ENCODE measurements at regions not wholly inside any gene's neighbourhood (a gene's known extent, or its start where the extent isn't known, plus 50 kb on each side); places are given as distances from the start of the nearest gene placed in this dataset.
"Not testable (repeated sequence)": the region's sequence is repeated elsewhere in the genome, so short reads cannot be mapped to it uniquely, and the experiment has no call there.

- no peak for DNase-seq (ENCODE audit: low spot score)
- in situ Hi-C loops (cut with MboI; ENCODE audit: low pct_unique_long_range_greater_than_20kb, low sequenced_read_pairs, unreplicated experiment), result no loop called here
- TF ChIP-seq CTCF (IDR thresholded peaks at IDR 0.05; ENCODE audit: extremely low read depth, insufficient read depth, missing control alignments), result no peak
These were observed 357.6 kb upstream of the CDH10 start for GRCh38 chr5:25002371-25002770.

- no peak for DNase-seq (ENCODE audit: low spot score)
- no peak for TF ChIP-seq CTCF (IDR thresholded peaks at IDR 0.05; ENCODE audit: extremely low read depth, insufficient read depth, missing control alignments)
- in situ Hi-C loops (cut with MboI; ENCODE audit: low pct_unique_long_range_greater_than_20kb, low sequenced_read_pairs, unreplicated experiment), result no loop called here
These were observed 355.0 kb upstream of the CDH10 start for GRCh38 chr5:24999732-25000131.

- no peak for TF ChIP-seq CTCF (IDR thresholded peaks at IDR 0.05; ENCODE audit: extremely low read depth, insufficient read depth, missing control alignments)
- in situ Hi-C loops (cut with MboI; ENCODE audit: low pct_unique_long_range_greater_than_20kb, low sequenced_read_pairs, unreplicated experiment), result no loop called here
- DNase-seq (ENCODE audit: low spot score), result no peak
These were observed 353.9 kb upstream of the CDH10 start for GRCh38 chr5:24998641-24999040.

GRCh38 chr5:24986326-24986725 is 341.5 kb upstream of the CDH10 start:
- TF ChIP-seq CTCF (IDR thresholded peaks at IDR 0.05; ENCODE audit: extremely low read depth, insufficient read depth, missing control alignments), result no peak
- no peak for DNase-seq (ENCODE audit: low spot score)
- in situ Hi-C loops (cut with MboI; ENCODE audit: low pct_unique_long_range_greater_than_20kb, low sequenced_read_pairs, unreplicated experiment), result no loop called here

- in situ Hi-C loops (cut with MboI; ENCODE audit: low pct_unique_long_range_greater_than_20kb, low sequenced_read_pairs, unreplicated experiment), result not testable (repeated sequence)
These were observed 333.8 kb upstream of the CDH10 start for GRCh38 chr5:24978552-24978951.

GRCh38 chr5:24963611-24964010 is 318.8 kb upstream of the CDH10 start:
- in situ Hi-C loops (cut with MboI; ENCODE audit: low pct_unique_long_range_greater_than_20kb, low sequenced_read_pairs, unreplicated experiment), result no loop called here
- no peak for DNase-seq (ENCODE audit: low spot score)
- TF ChIP-seq CTCF (IDR thresholded peaks at IDR 0.05; ENCODE audit: extremely low read depth, insufficient read depth, missing control alignments), result no peak

More at GRCh38 chr5:24978552-24978951, 333.8 kb upstream of the CDH10 start:
- DNase-seq (ENCODE audit: low spot score), result not testable (repeated sequence)

- DNase-seq (ENCODE audit: low spot score), result no peak
- in situ Hi-C loops (cut with MboI; ENCODE audit: low pct_unique_long_range_greater_than_20kb, low sequenced_read_pairs, unreplicated experiment), result no loop called here
- TF ChIP-seq CTCF (IDR thresholded peaks at IDR 0.05; ENCODE audit: extremely low read depth, insufficient read depth, missing control alignments), result no peak
These were observed 278.6 kb upstream of the CDH10 start for GRCh38 chr5:24923400-24923799.

All from GM13977 (cell line).